SU-DHL-6 (cell line): ENCODE measurements at regions not wholly inside any gene's neighbourhood (a gene's known extent, or its start where the extent isn't known, plus 50 kb on each side); places are given as distances from the start of the nearest gene placed in this dataset.

ENCODE experiments used
- CTCF ChIP-seq: fragments of 200-600 bp; sonication (generic); IDR thresholded peaks from one replicate; pipeline ENCODE4 v1.5.1; 2017; ENCODE audit warnings: antibody characterized with exemption, mild to moderate bottlenecking, low read length, moderate library complexity; ENCODE audit not compliant: insufficient read depth, poor library complexity, severe bottlenecking
- EZH2phosphoT487 ChIP-seq: fragments of 200-600 bp; sonication (generic), shearing (Covaris generic); conservative IDR thresholded peaks from 2 replicates; pipeline ENCODE4 v1.6.1; 2018; ENCODE audit warnings: mild to moderate bottlenecking, antibody characterized with exemption, low read length, moderate library complexity, mixed read lengths

DNA sequence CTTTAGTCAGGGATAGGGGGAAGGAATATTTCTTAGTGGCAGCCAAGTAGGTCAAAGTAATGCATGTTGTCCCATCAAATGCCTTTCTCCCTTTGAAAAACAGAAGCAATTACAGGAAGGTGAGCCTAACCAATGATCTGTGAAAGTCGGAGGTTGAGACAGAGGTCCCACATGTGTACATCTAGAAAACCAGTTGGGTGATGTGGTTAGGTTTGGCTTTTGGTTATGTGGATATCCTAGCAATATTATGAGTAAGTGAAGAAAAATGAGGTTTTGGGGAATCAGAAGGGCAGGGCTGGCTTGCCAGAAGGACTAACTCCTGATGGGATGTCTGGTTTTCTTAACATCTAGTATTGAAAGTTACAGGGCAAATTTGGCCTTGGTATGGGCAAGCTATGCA is 63.4 kb upstream of the PALM2AKAP2 start:
- TF ChIP-seq EZH2phosphoT487 (no peak), CTCF (no peak)
